ENCODE measurements at regions not wholly inside any gene's neighbourhood (a gene's known extent, or its start where the extent isn't known, plus 50 kb on each side); places are given as distances from the start of the nearest gene placed in this dataset.

DNA sequence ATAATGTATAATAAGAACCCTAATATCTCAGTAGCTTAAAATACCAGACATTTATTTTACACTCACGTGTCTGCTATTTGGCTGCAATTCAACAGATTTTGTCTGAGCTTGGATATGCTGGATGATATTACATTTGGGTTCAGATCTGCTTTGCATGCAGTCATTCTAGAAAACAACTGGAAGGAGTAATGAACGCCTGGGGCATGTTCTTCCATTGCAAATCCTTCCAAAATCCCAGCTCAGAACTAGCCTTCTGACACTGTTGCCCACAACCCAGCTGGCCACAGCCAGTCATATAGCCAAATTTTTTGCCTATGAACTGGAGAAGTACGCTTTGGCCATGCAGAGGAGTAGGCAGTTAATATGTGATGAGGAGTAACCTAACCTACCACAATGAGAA lies 597.8 kb upstream of the VRK2 start:
- POLR2A ChIA-PET, result interaction anchor here (0.6 to 1.1 kb wide), 4 partner anchors 9 to 134 kb away, joined by 3 to 5 read pairs (median 4); no protein-coding TSS in a partner anchor
- Mint-ChIP-seq H3K27ac (ENCODE audit: low read depth, unreplicated experiment) (no peak overlapping the region), H3K36me3 (ENCODE audit: insufficient read depth, unreplicated experiment) (no peaks in the 10 kb centered on the region), H3K4me1 (ENCODE audit: insufficient read depth, unreplicated experiment) (no peaks in the 10 kb centered on the region), H3K9me3 (ENCODE audit: unreplicated experiment) (no peaks in the 10 kb centered on the region), H3K4me3 (ENCODE audit: unreplicated experiment) (no peak overlapping the region), H3K27me3 (ENCODE audit: insufficient read depth, unreplicated experiment) (no peaks in the 10 kb centered on the region)
- DNase-seq (ENCODE audit: unreplicated experiment), result no peak
- TF ChIP-seq, protein P1, sequence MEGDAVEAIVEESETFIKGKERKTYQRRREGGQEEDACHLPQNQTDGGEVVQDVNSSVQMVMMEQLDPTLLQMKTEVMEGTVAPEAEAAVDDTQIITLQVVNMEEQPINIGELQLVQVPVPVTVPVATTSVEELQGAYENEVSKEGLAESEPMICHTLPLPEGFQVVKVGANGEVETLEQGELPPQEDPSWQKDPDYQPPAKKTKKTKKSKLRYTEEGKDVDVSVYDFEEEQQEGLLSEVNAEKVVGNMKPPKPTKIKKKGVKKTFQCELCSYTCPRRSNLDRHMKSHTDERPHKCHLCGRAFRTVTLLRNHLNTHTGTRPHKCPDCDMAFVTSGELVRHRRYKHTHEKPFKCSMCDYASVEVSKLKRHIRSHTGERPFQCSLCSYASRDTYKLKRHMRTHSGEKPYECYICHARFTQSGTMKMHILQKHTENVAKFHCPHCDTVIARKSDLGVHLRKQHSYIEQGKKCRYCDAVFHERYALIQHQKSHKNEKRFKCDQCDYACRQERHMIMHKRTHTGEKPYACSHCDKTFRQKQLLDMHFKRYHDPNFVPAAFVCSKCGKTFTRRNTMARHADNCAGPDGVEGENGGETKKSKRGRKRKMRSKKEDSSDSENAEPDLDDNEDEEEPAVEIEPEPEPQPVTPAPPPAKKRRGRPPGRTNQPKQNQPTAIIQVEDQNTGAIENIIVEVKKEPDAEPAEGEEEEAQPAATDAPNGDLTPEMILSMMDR (IDR thresholded peaks at IDR 0.05; ENCODE audit: unreplicated experiment), result no peak
- BruUV-seq (replicated peaks), result no TSS peak
- intact Hi-C loops (cut with micrococcal nuclease), result no loop called here
- CTCF ChIA-PET, result interaction anchor here (0.6 to 1.1 kb wide), 2 partner anchors 12 to 79 kb away, joined by 3 to 4 read pairs; no protein-coding TSS in a partner anchor

DNA sequence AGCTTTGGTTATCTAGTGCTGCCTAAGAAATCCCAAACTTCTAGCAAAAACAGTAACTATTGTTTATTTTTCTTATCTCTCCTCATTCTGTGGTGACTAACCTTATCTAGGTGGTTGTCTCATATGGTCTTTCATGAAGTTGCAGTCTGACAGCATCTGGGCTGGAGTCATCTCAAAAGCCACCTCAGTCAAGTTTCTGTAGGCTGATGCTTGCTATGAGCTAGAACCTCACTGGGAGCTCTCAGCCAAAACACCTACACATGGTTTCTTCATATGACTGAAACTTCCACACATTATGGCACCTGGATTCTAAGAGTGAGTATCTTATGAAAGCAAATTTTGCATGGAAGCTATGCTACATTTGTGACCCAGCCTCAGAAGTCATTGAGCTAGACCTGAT lies 596.4 kb upstream of the VRK2 start:
- H3K9me3 Mint-ChIP-seq (ENCODE audit: unreplicated experiment), result no peaks in the 10 kb centered on the region
- no peaks in the 10 kb centered on the region for H3K4me1 Mint-ChIP-seq (ENCODE audit: insufficient read depth, unreplicated experiment)
- TF ChIP-seq, protein P1 (IDR thresholded peaks at IDR 0.05; ENCODE audit: unreplicated experiment), result no peak
- no peak for DNase-seq (ENCODE audit: unreplicated experiment)
- POLR2A ChIA-PET, result no interaction called here
- CTCF ChIA-PET, result interaction anchor here (1.2 to 1.3 kb wide), 2 partner anchors 9 to 47 kb away, joined by 3 to 5 read pairs; no protein-coding TSS in a partner anchor
- intact Hi-C loops (cut with micrococcal nuclease), result no loop called here
- H3K27me3 Mint-ChIP-seq (ENCODE audit: insufficient read depth, unreplicated experiment), result no peaks in the 10 kb centered on the region
- no peak overlapping the region for H3K4me3 Mint-ChIP-seq (ENCODE audit: unreplicated experiment)
- H3K27ac Mint-ChIP-seq (ENCODE audit: low read depth, unreplicated experiment), result no peak overlapping the region
- no TSS peak for BruUV-seq (replicated peaks)
- H3K36me3 Mint-ChIP-seq (ENCODE audit: insufficient read depth, unreplicated experiment), result no peaks in the 10 kb centered on the region

DNA sequence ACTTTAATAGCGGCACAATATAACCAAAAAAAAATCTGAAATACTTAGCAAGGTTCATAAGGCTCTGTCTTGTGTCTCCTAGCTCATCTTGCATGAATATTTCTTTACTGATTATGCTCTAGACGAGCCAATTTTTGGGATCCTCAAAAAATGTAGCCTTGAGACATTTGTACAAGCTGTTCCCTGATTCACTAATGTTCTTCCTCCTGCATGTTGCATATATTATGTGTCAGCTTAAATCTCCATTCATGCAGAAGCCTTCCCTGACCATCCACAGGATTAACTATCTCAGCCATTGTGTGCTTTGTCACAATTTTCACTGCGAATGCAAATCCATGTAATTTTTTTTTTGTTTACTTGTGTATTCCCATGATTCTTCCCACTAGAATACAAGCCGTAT lies 594.0 kb upstream of the VRK2 start:
- POLR2A ChIA-PET, result no interaction called here
- BruUV-seq (replicated peaks), result no TSS peak
- no peaks in the 10 kb centered on the region for H3K4me1 Mint-ChIP-seq (ENCODE audit: insufficient read depth, unreplicated experiment)
- DNase-seq (ENCODE audit: unreplicated experiment), result no peak
- intact Hi-C loops (cut with micrococcal nuclease), result no loop called here
- TF ChIP-seq, protein P1 (IDR thresholded peaks at IDR 0.05; ENCODE audit: unreplicated experiment), result no peak
- no peaks in the 10 kb centered on the region for H3K36me3 Mint-ChIP-seq (ENCODE audit: insufficient read depth, unreplicated experiment)
- H3K27ac Mint-ChIP-seq (ENCODE audit: low read depth, unreplicated experiment), result no peak overlapping the region
- CTCF ChIA-PET, result interaction anchor here (0.6 kb wide), 1 partner anchor 409 kb away, joined by 3 read pairs; no protein-coding TSS in a partner anchor
- H3K27me3 Mint-ChIP-seq (ENCODE audit: insufficient read depth, unreplicated experiment), result no peaks in the 10 kb centered on the region
- H3K4me3 Mint-ChIP-seq (ENCODE audit: unreplicated experiment), result no peak overlapping the region
- no peaks in the 10 kb centered on the region for H3K9me3 Mint-ChIP-seq (ENCODE audit: unreplicated experiment)

- TF ChIP-seq, protein P1 (IDR thresholded peaks at IDR 0.05; ENCODE audit: unreplicated experiment), result peak; percentile 18
- intact Hi-C loops (cut with micrococcal nuclease), result no loop called here
Observed at GRCh38 chr2:57453945-57454344, 592.7 kb upstream of the VRK2 start.

More at GRCh38 chr2:57453945-57454344, 592.7 kb upstream of the VRK2 start:
- Mint-ChIP-seq H3K9me3 (ENCODE audit: unreplicated experiment) (no peaks in the 10 kb centered on the region), H3K36me3 (ENCODE audit: insufficient read depth, unreplicated experiment) (no peaks in the 10 kb centered on the region), H3K4me1 (ENCODE audit: insufficient read depth, unreplicated experiment) (no peaks in the 10 kb centered on the region), H3K4me3 (ENCODE audit: unreplicated experiment) (no peak overlapping the region), H3K27ac (ENCODE audit: low read depth, unreplicated experiment) (no peak overlapping the region), H3K27me3 (ENCODE audit: insufficient read depth, unreplicated experiment) (no peaks in the 10 kb centered on the region)
- ChIA-PET POLR2A (no interaction called here), CTCF (interaction anchor here (0.7 kb wide), 1 partner anchor 113 kb away, joined by 3 read pairs; no protein-coding TSS in a partner anchor)
- peak; percentile 5 for DNase-seq (ENCODE audit: unreplicated experiment)
- no TSS peak for BruUV-seq (replicated peaks)
